Mucosa of descending colon (tissue), 3 donors: ENCODE measurements at regions not wholly inside any gene's neighbourhood (a gene's known extent, or its start where the extent isn't known, plus 50 kb on each side); places are given as distances from the start of the nearest gene placed in this dataset.

Experiments used
- ATAC-seq: fragments of 200-7000 bp; cut with Tn5 transposase; one replicate; pipeline ENCODE4 v1.9.1; 2020; ENCODE audit warnings: mild to moderate bottlenecking, moderate library complexity
- DNase-seq, 3 donors: peaks; one replicate each; pipeline ENCODE4 v3.0.0-alpha.2; 2020
- H3K36me3 ChIP-seq: fragments of 200-600 bp; one replicate; pipeline ENCODE4 v1.8.0; 2021; ENCODE audit warnings: low read depth, mild to moderate bottlenecking
- H3K4me1 ChIP-seq: fragments of 200-600 bp; one replicate; pipeline ENCODE4 v1.8.0; 2021; ENCODE audit warnings: low read depth, mild to moderate bottlenecking
- H3K4me3 ChIP-seq: fragments of 200-600 bp; one replicate; pipeline ENCODE4 v1.8.0; 2021; ENCODE audit warnings: mild to moderate bottlenecking
- H3K9me3 ChIP-seq: fragments of 200-600 bp; one replicate; pipeline ENCODE4 v1.8.0; 2021; ENCODE audit warnings: mild to moderate bottlenecking
- CTCF ChIP-seq: fragments of 200-600 bp; IDR thresholded peaks from one replicate; pipeline ENCODE4 v1.8.0; 2022; ENCODE audit warnings: antibody characterized with exemption, mild to moderate bottlenecking
- intact Hi-C, 2 donors: fragments of 100-400 bp; cut with DNase I in 1 of 2; cut with micrococcal nuclease in 1 of 2; formaldehyde crosslinking; loops; one replicate each; pipeline versions ENCODE4 v1.11.0 to v1.11.1; 2022; cut with DNase I, micrococcal nuclease
- donor health status: DM: no; HTN: no; CAD: no; lungs with moderate emphysema.
- donor health status: DM: no; HTN: no; CAD: no.
- donor health status: DM: no; HTN: yes; CAD: no.

GRCh38 chr16:85991425-85991824, 92.5 kb downstream of the IRF8 start:
- Histone ChIP-seq H3K9me3 (no peaks in the 10 kb centered on the region), H3K4me1 (peaks cover 11% of the 10 kb centered on the region), H3K4me3 (no peak overlapping the region), H3K36me3 (no peaks in the 10 kb centered on the region)
- no peak for ATAC-seq
- TF ChIP-seq CTCF, result no peak
- no peak for DNase-seq
- intact Hi-C loops, result no loop called here

GRCh38 chr16:85991856-85992255, 92.9 kb downstream of the IRF8 start:
- no peak for TF ChIP-seq CTCF
- no peaks in the 10 kb centered on the region for H3K36me3 ChIP-seq
- intact Hi-C loops, result no loop called here
- H3K4me1 ChIP-seq, result peaks cover 7% of the 10 kb centered on the region
- no peak overlapping the region for H3K4me3 ChIP-seq
- no peaks in the 10 kb centered on the region for H3K9me3 ChIP-seq
- no peak for ATAC-seq
- DNase-seq, result no peak

GRCh38 chr16:85992359-85992758, 93.4 kb downstream of the IRF8 start:
- Histone ChIP-seq H3K4me3 (no peak overlapping the region), H3K9me3 (no peaks in the 10 kb centered on the region), H3K4me1 (peaks cover 2% of the 10 kb centered on the region), H3K36me3 (no peaks in the 10 kb centered on the region)
- intact Hi-C loops, result no loop called here
- TF ChIP-seq CTCF, result no peak
- DNase-seq (no peak), ATAC-seq (no peak)

GRCh38 chr16:85992779-85993178, 93.8 kb downstream of the IRF8 start:
- Histone ChIP-seq H3K9me3 (no peaks in the 10 kb centered on the region), H3K4me3 (no peak overlapping the region), H3K4me1 (no peaks in the 10 kb centered on the region), H3K36me3 (no peaks in the 10 kb centered on the region)
- intact Hi-C loops, result no loop called here
- ATAC-seq (no peak), DNase-seq (no peak)
- no peak for TF ChIP-seq CTCF

- no peak for ATAC-seq
- H3K36me3 ChIP-seq, result no peaks in the 10 kb centered on the region
- H3K4me1 ChIP-seq, result no peaks in the 10 kb centered on the region
- no peak for TF ChIP-seq CTCF
- intact Hi-C loops, result no loop called here
- H3K4me3 ChIP-seq, result no peak overlapping the region
- DNase-seq, result no peak
- no peaks in the 10 kb centered on the region for H3K9me3 ChIP-seq
Observed at GRCh38 chr16:85994492-85995490, 95.8 kb downstream of the IRF8 start.
